Spleen (tissue), 11 donors: ENCODE measurements at regions not wholly inside any gene's neighbourhood (a gene's known extent, or its start where the extent isn't known, plus 50 kb on each side); places are given as distances from the start of the nearest gene placed in this dataset.

ENCODE experiments used
- DNase-seq: peaks from one replicate; pipeline ENCODE4 v3.0.0-alpha.2; 2020
- H3K27ac ChIP-seq, 8 donors: fragments of 200-600 bp; sonication (generic) in 7 of 8; 1 replicate in 4 of 8; 2 replicates in 4 of 8; pipeline versions ENCODE4 v1.5.0 to v1.8.0; 2016 to 2021; ENCODE audit warnings: inconsistent platforms in 4 of 8, mild to moderate bottlenecking in 4 of 8, moderate library complexity in 1 of 8
- H3K27me3 ChIP-seq, 7 donors: fragments of 200-600 bp; sonication (generic) in 6 of 7; replicated peaks in 1 of 7; 1 replicate in 4 of 7; 2 replicates in 3 of 7; pipeline versions ENCODE4 v1.5.0 to v1.8.0; 2016 to 2021; ENCODE audit warnings: inconsistent platforms in 3 of 7, mild to moderate bottlenecking in 1 of 7
- H3K36me3 ChIP-seq, 6 donors: fragments of 200-600 bp; sonication (generic) in 5 of 6; 1 replicate in 4 of 6; 2 replicates in 2 of 6; pipeline versions ENCODE4 v1.5.0 to v1.8.0; 2016 to 2021; ENCODE audit warnings: inconsistent platforms in 2 of 6
- H3K4me1 ChIP-seq, 6 donors: fragments of 200-600 bp; sonication (generic) in 5 of 6; 1 replicate in 3 of 6; 2 replicates in 3 of 6; pipeline versions ENCODE4 v1.5.0 to v1.8.0; 2016 to 2021; ENCODE audit warnings: inconsistent platforms in 3 of 6
- H3K4me3 ChIP-seq, 8 donors: fragments of 200-600 bp; sonication (generic) in 7 of 8; 1 replicate in 4 of 8; 2 replicates in 4 of 8; pipeline versions ENCODE4 v1.5.0 to v1.8.0; 2016 to 2021; ENCODE audit warnings: inconsistent platforms in 4 of 8, mild to moderate bottlenecking in 4 of 8, moderate library complexity in 2 of 8
- H3K9me3 ChIP-seq, 8 donors: fragments of 200-600 bp; sonication (generic) in 7 of 8; 1 replicate in 4 of 8; 2 replicates in 4 of 8; pipeline versions ENCODE4 v1.5.0 to v1.8.0; 2016 to 2021; ENCODE audit warnings: inconsistent platforms in 4 of 8
- CTCF ChIP-seq, 11 experiments: fragments of 200-600 bp in 7 of 11; fragments of 450-650 bp in 4 of 11; sonication (generic) in 4 of 11; IDR thresholded peaks in 8 of 11; conservative IDR thresholded peaks in 3 of 11; 1 replicate in 7 of 11; 2 replicates in 4 of 11; pipeline versions ENCODE4 v1.4.0 to v1.8.0; 2016 to 2021; ENCODE audit warnings: antibody characterized with exemption in 11 of 11, inconsistent platforms in 4 of 11, mild to moderate bottlenecking in 1 of 11
- POLR2A ChIP-seq, 3 donors: fragments of 450-650 bp; IDR thresholded peaks; one replicate each; pipeline ENCODE4 v1.5.1; 2017; ENCODE audit warnings: antibody characterized with exemption in 3 of 3, mild to moderate bottlenecking in 1 of 3
- POLR2AphosphoS5 ChIP-seq, 3 donors: sonication (generic); formaldehyde crosslinking; IDR thresholded peaks; one replicate each; pipeline ENCODE4 v1.5.1; 2017; ENCODE audit warnings: antibody characterized with exemption in 3 of 3
- WGBS, 5 donors: extraction: QIAGEN DNeasy Blood & Tissue Kit in 3 of 5; methylation state at CpG; one replicate each; pipeline versions ENCODE4 v1.1.5 to v1.1.7; 2013 to 2018; 5-methylcytosine and 5-hydroxymethylcytosine counted together
- intact Hi-C: fragments of 100-400 bp; cut with DNase I; formaldehyde crosslinking; loops from one replicate; pipeline ENCODE4 v1.15.0; 2023; ENCODE audit warnings: low total_unique reads
- donor health status: healthy with polysubstance abuse.
- donor health status: DM: no; HTN: no; CAD: no; lungs with moderate emphysema.
- donor health status: DM: no; HTN: no; CAD: no.
- donor health status: Bipolar disorder and iron deficiency.
- donor health status: healthy.
- donor health status: DM: no; HTN: no; CAD: no.
- donor health status: DM: yes; HTN: yes; CAD: no.

GRCh38 chr20:11332381-11332780 lies 585.3 kb upstream of the BTBD3 start:
- Histone ChIP-seq H3K4me1 (no peaks in the 10 kb centered on the region), H3K27me3 (no peaks in the 10 kb centered on the region), H3K9me3 (peaks cover 0 to 5% (median 0%) of the 10 kb centered on the region in 8 donors), H3K4me3 (no peak overlapping the region), H3K36me3 (no peaks in the 10 kb centered on the region), H3K27ac (no peak overlapping the region)
- TF ChIP-seq POLR2AphosphoS5 (IDR thresholded peaks at IDR 0.05) (no peak), POLR2A (IDR thresholded peaks at IDR 0.05) (no peak), CTCF (IDR thresholded peaks at IDR 0.05 in 8 of 11, conservative IDR thresholded peaks at IDR 0.05 in 3 of 11) (no peak)
- no peak for DNase-seq
- intact Hi-C loops = no loop called here

GRCh38 chr20:11333634-11334033 lies 584.1 kb upstream of the BTBD3 start:
- H3K9me3 ChIP-seq = peaks cover 0 to 5% (median 0%) of the 10 kb centered on the region in 8 donors
- no peaks in the 10 kb centered on the region for H3K27me3 ChIP-seq
- intact Hi-C loops = no loop called here
- H3K4me3 ChIP-seq = no peak overlapping the region
- no peak overlapping the region for H3K27ac ChIP-seq
- no peaks in the 10 kb centered on the region for H3K4me1 ChIP-seq
- no peak for DNase-seq
- no peak for TF ChIP-seq POLR2A (IDR thresholded peaks at IDR 0.05)
- no peak for TF ChIP-seq CTCF (IDR thresholded peaks at IDR 0.05 in 8 of 11, conservative IDR thresholded peaks at IDR 0.05 in 3 of 11)
- no peak for TF ChIP-seq POLR2AphosphoS5 (IDR thresholded peaks at IDR 0.05)
- no peaks in the 10 kb centered on the region for H3K36me3 ChIP-seq

- no peaks in the 10 kb centered on the region for H3K27me3 ChIP-seq
- no peaks in the 10 kb centered on the region for H3K36me3 ChIP-seq
- intact Hi-C loops = no loop called here
- H3K4me1 ChIP-seq = no peaks in the 10 kb centered on the region
- H3K9me3 ChIP-seq = peaks cover 0 to 1% (median 0%) of the 10 kb centered on the region in 8 donors
- no peak for DNase-seq
- H3K27ac ChIP-seq = no peak overlapping the region
- 60 to 78% (median 67%) methylated on average over 4 of the region's 4 CpGs for WGBS, 5 donors
- H3K4me3 ChIP-seq = no peak overlapping the region
- TF ChIP-seq POLR2A (IDR thresholded peaks at IDR 0.05) (no peak), POLR2AphosphoS5 (IDR thresholded peaks at IDR 0.05) (no peak)
These were observed 580.1 kb upstream of the BTBD3 start for GRCh38 chr20:11337361-11338130.

GRCh38 chr20:11338496-11339306 lies 579.0 kb upstream of the BTBD3 start:
- H3K27ac ChIP-seq = no peak overlapping the region
- no peaks in the 10 kb centered on the region for H3K9me3 ChIP-seq
- H3K4me3 ChIP-seq = no peak overlapping the region
- intact Hi-C loops = no loop called here
- H3K27me3 ChIP-seq = no peaks in the 10 kb centered on the region
- no peaks in the 10 kb centered on the region for H3K36me3 ChIP-seq
- no peak for DNase-seq
- WGBS, 5 donors = 80 to 85% (median 85%) methylated on average over 2 of the region's 2 CpGs
- H3K4me1 ChIP-seq = no peaks in the 10 kb centered on the region
- TF ChIP-seq POLR2A (IDR thresholded peaks at IDR 0.05) (no peak), CTCF (IDR thresholded peaks at IDR 0.05 in 8 of 11, conservative IDR thresholded peaks at IDR 0.05 in 3 of 11) (no peak), POLR2AphosphoS5 (IDR thresholded peaks at IDR 0.05) (no peak)
